SK-N-SH treated with all-trans-retinoic acid at 6 μM for 48 hours (cell line): ENCODE measurements at regions not wholly inside any gene's neighbourhood (a gene's known extent, or its start where the extent isn't known, plus 50 kb on each side); places are given as distances from the start of the nearest gene placed in this dataset.

Experiments
- ARNTL ChIP-seq: fragments of 450-650 bp; formaldehyde crosslinking; IDR thresholded peaks from 2 replicates; pipeline ENCODE4 v1.5.0; 2020; ENCODE audit warnings: low read depth, mild to moderate bottlenecking, moderate library complexity, borderline replicate concordance
- CREB5 ChIP-seq: fragments of 250-450 bp; sonication (Bioruptor Pico); IDR thresholded peaks from 2 replicates; pipeline ENCODE4 v1.5.1; 2020; ENCODE audit warnings: low read depth, mild to moderate bottlenecking, moderate library complexity
- CSDC2 ChIP-seq: fragments of 250-450 bp; sonication (Bioruptor Pico); IDR thresholded peaks from 2 replicates; pipeline ENCODE4 v1.5.0; 2020; ENCODE audit warnings: mild to moderate bottlenecking, moderate library complexity
- CSRNP3 ChIP-seq: fragments of 250-450 bp; sonication (Bioruptor Pico); IDR thresholded peaks from 2 replicates; pipeline ENCODE4 v1.5.1; 2021; ENCODE audit warnings: mild to moderate bottlenecking, moderate library complexity
- OSR1 ChIP-seq: fragments of 250-450 bp; sonication (Bioruptor Pico); IDR thresholded peaks from 2 replicates; pipeline ENCODE4 v1.8.0; 2022; ENCODE audit warnings: moderate library complexity, mild to moderate bottlenecking, inconsistent platforms
- PPARA ChIP-seq: fragments of 250-450 bp; sonication (Bioruptor Pico); IDR thresholded peaks from 2 replicates; pipeline ENCODE4 v1.5.0; 2020; ENCODE audit warnings: mild to moderate bottlenecking, borderline replicate concordance
- RARB ChIP-seq: fragments of 250-450 bp; sonication (Bioruptor Pico); IDR thresholded peaks from 2 replicates; pipeline ENCODE4 v1.8.0; 2021; ENCODE audit warnings: mild to moderate bottlenecking, moderate library complexity
- TOX ChIP-seq: fragments of 250-450 bp; sonication (Bioruptor Pico); IDR thresholded peaks from 2 replicates; pipeline ENCODE4 v1.8.0; 2021; ENCODE audit warnings: mild to moderate bottlenecking, moderate library complexity, borderline replicate concordance
- ZFP30 ChIP-seq: fragments of 450-650 bp; formaldehyde crosslinking; IDR thresholded peaks from 2 replicates; pipeline ENCODE4 v1.5.0; 2022; ENCODE audit warnings: mild to moderate bottlenecking, moderate library complexity
- TF ChIP-seq, protein P1 (sequence below): fragments of 250-450 bp; sonication (Bioruptor Pico); IDR thresholded peaks from 2 replicates; pipeline ENCODE4 v1.8.0; 2020; ENCODE audit warnings: mild to moderate bottlenecking, moderate library complexity, borderline replicate concordance

DNA sequence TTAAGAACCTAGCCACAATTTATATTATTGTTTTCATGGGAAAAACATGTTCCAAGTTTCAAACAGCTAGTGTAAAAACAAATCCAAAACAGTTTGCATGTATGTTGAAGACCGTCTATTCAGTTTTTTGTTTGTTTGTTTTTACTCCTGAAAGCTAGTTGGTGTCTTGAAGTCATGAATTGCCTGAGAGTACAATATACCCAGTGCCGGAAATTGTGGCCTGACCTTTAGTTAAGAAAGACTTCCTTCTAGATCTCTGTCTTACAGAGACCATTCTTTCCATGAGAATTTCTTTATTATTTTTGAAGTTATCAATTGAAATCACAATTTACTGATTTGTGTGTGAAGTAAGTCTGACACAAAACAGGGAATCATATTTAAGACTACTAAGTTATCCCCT lies 474.8 kb downstream of the KCNJ2 start:
- TF ChIP-seq PPARA, result no peak
- TF ChIP-seq OSR1 (CRISPR knock-in tag), result no peak
- TF ChIP-seq TOX, result no peak
- no peak for TF ChIP-seq CSDC2 (CRISPR knock-in tag)
- TF ChIP-seq ZFP30, result no peak
- TF ChIP-seq RARB, result no peak
- TF ChIP-seq ARNTL, result no peak
- TF ChIP-seq CSRNP3 (CRISPR knock-in tag), result no peak
- TF ChIP-seq CREB5 (CRISPR knock-in tag), result no peak
- TF ChIP-seq, protein P1, sequence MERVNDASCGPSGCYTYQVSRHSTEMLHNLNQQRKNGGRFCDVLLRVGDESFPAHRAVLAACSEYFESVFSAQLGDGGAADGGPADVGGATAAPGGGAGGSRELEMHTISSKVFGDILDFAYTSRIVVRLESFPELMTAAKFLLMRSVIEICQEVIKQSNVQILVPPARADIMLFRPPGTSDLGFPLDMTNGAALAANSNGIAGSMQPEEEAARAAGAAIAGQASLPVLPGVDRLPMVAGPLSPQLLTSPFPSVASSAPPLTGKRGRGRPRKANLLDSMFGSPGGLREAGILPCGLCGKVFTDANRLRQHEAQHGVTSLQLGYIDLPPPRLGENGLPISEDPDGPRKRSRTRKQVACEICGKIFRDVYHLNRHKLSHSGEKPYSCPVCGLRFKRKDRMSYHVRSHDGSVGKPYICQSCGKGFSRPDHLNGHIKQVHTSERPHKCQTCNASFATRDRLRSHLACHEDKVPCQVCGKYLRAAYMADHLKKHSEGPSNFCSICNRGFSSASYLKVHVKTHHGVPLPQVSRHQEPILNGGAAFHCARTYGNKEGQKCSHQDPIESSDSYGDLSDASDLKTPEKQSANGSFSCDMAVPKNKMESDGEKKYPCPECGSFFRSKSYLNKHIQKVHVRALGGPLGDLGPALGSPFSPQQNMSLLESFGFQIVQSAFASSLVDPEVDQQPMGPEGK, result no peak
